GM12892 (cell line): ENCODE measurements at regions not wholly inside any gene's neighbourhood (a gene's known extent, or its start where the extent isn't known, plus 50 kb on each side); places are given as distances from the start of the nearest gene placed in this dataset.

ENCODE experiments used
- POLR2A ChIP-seq: IDR thresholded peaks from 2 replicates; pipeline ENCODE4 v1.6.1; 2011; ENCODE audit warnings: low read depth, low read length, control low read depth
- POLR2AphosphoS5 ChIP-seq: IDR thresholded peaks from 2 replicates; pipeline ENCODE4 v1.6.1; 2011; ENCODE audit warnings: low read depth, low read length, control low read depth
- TAF1 ChIP-seq: IDR thresholded peaks from 2 replicates; pipeline ENCODE4 v1.6.1; 2011; ENCODE audit warnings: low read depth, mild to moderate bottlenecking, control low read depth, low read length, borderline replicate concordance

GRCh38 chr6:19342616-19343015, 494.6 kb upstream of the ID4 start:
- TF ChIP-seq TAF1 (no peak), POLR2AphosphoS5 (no peak), POLR2A (no peak)
